ENCODE measurements at regions not wholly inside any gene's neighbourhood (a gene's known extent, or its start where the extent isn't known, plus 50 kb on each side); places are given as distances from the start of the nearest gene placed in this dataset.
"Not testable (repeated sequence)": the region's sequence is repeated elsewhere in the genome, so short reads cannot be mapped to it uniquely, and the experiment has no call there.

DNA sequence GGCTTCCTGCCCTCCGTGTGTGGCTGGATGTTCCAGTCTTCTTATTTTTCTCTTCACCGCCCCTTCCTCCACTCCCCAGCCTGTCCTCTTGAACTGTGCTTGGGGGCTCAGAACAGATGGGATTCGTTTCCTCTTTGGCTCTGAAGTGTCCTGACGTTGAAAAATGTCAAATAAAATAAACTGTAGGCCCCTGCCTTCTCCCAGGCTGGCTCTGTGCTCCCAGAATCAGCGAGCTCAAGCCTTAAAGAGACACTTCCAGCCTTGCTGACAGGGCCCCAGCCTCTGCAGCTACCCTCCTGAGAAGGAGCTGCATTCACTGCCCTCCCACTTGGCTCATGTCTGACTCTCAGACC lies 104.2 kb upstream of the IPO9 start:
- no peak for ATAC-seq
- DNase-seq, result no peak
- H3K9me3 Mint-ChIP-seq, result no peaks in the 10 kb centered on the region
- peaks cover 0 to 1% (median 0%) of the 10 kb centered on the region in 3 donors for H3K36me3 Mint-ChIP-seq
- POLR2A ChIA-PET, result no interaction called here
- H3K27ac Mint-ChIP-seq, result no peak overlapping the region
- H3K27me3 Mint-ChIP-seq, result peaks cover 0 to 10% (median 8%) of the 10 kb centered on the region in 5 donors
- H3K4me1 Mint-ChIP-seq, result no peaks in the 10 kb centered on the region
- H3K4me3 Mint-ChIP-seq, result no peak overlapping the region

DNA sequence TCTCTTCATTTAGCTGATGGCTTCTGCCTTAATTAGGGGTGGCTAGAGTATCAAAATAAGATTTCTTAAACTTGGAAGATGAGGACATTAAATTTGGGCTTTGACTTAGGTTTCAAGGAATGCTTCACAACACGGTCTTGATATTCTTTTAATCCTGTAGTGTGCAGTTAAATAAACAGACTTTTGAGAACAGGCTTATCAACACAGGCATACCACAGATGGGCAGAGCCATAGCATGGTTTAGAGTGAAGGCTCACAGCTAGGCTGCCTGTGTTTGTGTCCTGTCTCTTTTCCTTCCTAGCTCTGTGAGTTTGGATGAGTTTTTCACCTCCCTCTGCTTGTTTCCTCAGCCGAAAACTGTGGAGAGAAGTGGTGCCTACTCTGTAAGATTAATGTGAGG lies 102.3 kb upstream of the IPO9 start:
- no peaks in the 10 kb centered on the region for H3K9me3 Mint-ChIP-seq
- no peak overlapping the region for H3K27ac Mint-ChIP-seq
- ATAC-seq (no peak), DNase-seq (no peak)
- H3K4me1 Mint-ChIP-seq, result no peaks in the 10 kb centered on the region
- H3K27me3 Mint-ChIP-seq, result peaks cover 2 to 24% (median 11%) of the 10 kb centered on the region in 5 donors
- POLR2A ChIA-PET, result no interaction called here
- no peak overlapping the region for H3K4me3 Mint-ChIP-seq
- H3K36me3 Mint-ChIP-seq, result no peaks in the 10 kb centered on the region

DNA sequence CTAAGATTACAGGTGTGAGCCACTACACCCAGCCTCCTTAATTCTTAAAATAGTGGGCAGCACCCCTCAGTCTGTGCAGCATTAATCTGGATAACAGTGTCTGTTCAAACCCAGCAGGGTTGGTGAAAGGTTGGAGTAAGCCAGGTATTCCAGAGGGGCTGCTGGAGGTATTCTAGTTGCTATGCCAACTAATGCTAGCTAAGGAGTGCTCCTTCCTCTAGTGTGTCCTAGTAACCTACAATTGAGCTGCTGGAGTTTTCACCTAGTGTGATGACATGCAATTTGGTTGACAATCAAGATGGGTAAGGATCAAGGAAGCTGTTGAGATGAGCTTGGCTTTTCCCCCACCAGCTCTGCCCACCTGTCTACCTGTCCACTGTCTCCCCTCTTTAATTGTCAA lies 100.2 kb upstream of the IPO9 start:
- POLR2A ChIA-PET, result no interaction called here
- no peak overlapping the region for H3K27ac Mint-ChIP-seq

DNA sequence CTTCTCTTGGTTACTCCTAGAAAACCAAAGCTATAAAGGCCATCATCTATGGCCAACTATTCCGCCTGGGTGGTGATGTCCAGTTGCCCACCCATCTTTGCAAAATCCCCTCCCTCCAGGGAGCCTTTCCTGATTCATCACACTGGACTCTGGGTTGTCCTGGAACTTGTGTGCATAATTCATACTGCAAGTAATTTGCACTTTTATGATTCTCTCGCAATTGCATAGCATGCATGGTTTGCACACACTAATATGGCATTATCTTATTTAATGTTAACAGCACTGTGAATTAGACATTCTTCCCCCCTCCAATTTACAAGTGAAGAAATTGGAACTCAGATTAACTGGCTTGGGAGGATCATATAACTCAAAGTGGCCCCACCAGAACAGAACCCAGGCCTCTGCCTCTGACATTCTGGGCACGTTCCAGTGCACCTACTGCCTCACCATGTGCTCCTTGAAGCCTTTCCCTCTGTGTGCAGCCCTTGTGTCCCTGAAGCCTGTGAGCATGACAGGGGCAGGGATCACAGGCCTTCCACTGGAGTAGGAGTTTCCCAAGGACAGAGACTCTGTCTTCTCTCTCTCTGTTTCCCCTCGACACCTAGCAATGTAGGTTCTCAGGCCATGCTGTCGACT lies 98.9 kb upstream of the IPO9 start:
- Mint-ChIP-seq H3K9me3 (no peaks in the 10 kb centered on the region), H3K36me3 (no peaks in the 10 kb centered on the region), H3K27me3 (peaks cover 9 to 36% (median 21%) of the 10 kb centered on the region in 5 donors), H3K27ac (peak overlapping the region in 1 of 10 donors; percentile 15), H3K4me1 (no peaks in the 10 kb centered on the region), H3K4me3 (no peak overlapping the region)
- no peak for ATAC-seq
- no peak for DNase-seq
- POLR2A ChIA-PET, result no interaction called here

More for the DNA sequence above, 100.2 kb upstream of the IPO9 start:
- no peak overlapping the region for H3K4me3 Mint-ChIP-seq
- peaks cover 5 to 32% (median 19%) of the 10 kb centered on the region in 5 donors for H3K27me3 Mint-ChIP-seq
- no peaks in the 10 kb centered on the region for H3K4me1 Mint-ChIP-seq
- no peaks in the 10 kb centered on the region for H3K9me3 Mint-ChIP-seq
- no peaks in the 10 kb centered on the region for H3K36me3 Mint-ChIP-seq
- ATAC-seq (no peak), DNase-seq (no peak)

DNA sequence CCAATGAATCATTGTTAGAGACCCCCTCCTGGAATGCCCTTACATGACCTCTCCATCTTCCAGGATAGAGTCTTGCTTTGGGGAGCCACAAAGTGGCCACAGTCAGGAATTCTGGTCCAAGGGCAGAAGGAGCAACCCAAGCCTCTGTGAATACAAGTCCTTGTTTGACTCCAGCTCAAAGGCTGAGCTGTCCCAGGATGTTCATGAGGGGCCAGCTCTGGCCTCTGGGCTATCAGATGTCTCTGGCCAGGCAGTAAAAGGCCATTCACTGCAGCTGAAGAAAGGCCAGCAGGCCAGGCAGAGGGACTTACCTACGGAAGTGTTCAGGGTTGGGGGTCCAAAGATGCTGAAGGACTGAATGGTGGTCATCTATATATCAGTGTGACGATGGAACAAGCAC lies 98.3 kb upstream of the IPO9 start:
- ATAC-seq, result no peak
- Mint-ChIP-seq H3K27ac (peak overlapping the region in 1 of 10 donors; percentile 15), H3K4me3 (no peak overlapping the region), H3K36me3 (no peaks in the 10 kb centered on the region), H3K9me3 (no peaks in the 10 kb centered on the region), H3K27me3 (peaks cover 8 to 34% (median 19%) of the 10 kb centered on the region in 5 donors), H3K4me1 (no peaks in the 10 kb centered on the region)
- no peak for DNase-seq
- POLR2A ChIA-PET, result no interaction called here

DNA sequence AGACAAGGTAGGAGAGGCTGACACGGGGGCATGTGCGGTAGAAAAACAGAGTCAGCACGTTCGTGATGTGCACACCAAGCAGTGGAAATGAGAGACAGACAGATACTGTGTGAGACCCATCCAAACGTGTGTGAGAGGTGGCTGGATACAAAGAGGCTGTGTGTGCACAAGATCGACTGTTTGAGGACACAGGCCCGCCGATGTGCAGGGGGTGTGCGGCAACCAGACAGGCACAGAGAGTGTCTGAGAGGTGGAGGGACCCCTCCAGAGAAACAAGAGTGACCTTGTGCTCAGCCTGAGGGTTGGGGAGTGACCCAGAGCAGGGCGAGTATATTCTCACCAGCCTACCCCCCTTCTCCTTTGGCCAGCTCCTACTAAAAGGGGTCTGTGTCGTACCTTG lies 97.8 kb upstream of the IPO9 start:
- ATAC-seq, result no peak
- no peak overlapping the region for H3K27ac Mint-ChIP-seq

DNA sequence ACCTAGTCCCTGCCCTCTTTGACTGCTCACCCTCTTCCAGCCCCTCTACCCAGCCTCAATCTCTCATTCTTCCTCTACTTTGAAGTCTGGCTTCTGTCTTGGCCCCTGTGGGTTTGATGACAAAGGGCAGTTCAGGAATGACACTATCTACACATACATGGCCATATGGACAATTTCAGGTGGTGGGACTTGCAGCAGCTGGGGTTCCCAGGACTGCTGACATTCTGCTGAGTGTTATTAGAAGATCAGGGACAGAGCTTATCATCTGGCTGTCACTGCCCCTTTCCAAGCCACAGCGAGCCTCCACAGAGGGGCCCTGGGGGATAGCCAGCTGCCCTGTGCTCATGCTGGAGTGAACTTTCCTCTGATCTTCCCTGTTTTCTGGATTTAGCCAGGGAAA lies 97.4 kb upstream of the IPO9 start:
- POLR2A ChIA-PET, result no interaction called here
- ATAC-seq (no peak), DNase-seq (no peak)
- Mint-ChIP-seq H3K9me3 (no peaks in the 10 kb centered on the region), H3K27ac (no peak overlapping the region), H3K4me3 (no peak overlapping the region), H3K36me3 (no peaks in the 10 kb centered on the region), H3K27me3 (peaks cover 8 to 41% (median 25%) of the 10 kb centered on the region in 5 donors), H3K4me1 (no peaks in the 10 kb centered on the region)

More for the DNA sequence above, 97.8 kb upstream of the IPO9 start:
- H3K27me3 Mint-ChIP-seq, result peaks cover 8 to 39% (median 23%) of the 10 kb centered on the region in 5 donors
- no peaks in the 10 kb centered on the region for H3K4me1 Mint-ChIP-seq
- DNase-seq, result no peak
- H3K36me3 Mint-ChIP-seq, result no peaks in the 10 kb centered on the region
- POLR2A ChIA-PET, result no interaction called here
- H3K4me3 Mint-ChIP-seq, result no peak overlapping the region
- no peaks in the 10 kb centered on the region for H3K9me3 Mint-ChIP-seq

DNA sequence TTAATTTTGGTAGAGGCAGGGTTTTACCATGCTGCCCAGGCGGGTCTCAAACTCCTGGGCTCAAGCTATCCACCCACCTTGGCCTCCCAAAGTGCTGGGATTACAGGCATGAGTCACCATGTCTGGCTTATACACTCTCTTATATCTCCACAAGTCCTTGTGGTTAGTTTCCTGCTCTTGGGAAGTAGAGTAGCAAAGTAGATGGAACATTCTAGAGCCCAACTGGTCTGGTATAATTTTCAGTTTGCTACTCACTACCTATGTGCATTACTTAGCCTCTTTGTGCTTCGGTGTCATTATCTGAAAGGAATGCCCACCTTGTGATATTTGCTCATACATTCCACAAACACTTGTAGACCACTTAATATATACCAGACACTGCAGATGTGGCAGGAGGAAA lies 96.6 kb upstream of the IPO9 start:
- Mint-ChIP-seq H3K27ac (no peak overlapping the region), H3K9me3 (no peaks in the 10 kb centered on the region), H3K36me3 (no peaks in the 10 kb centered on the region), H3K27me3 (peaks cover 8 to 41% (median 25%) of the 10 kb centered on the region in 5 donors), H3K4me1 (peaks cover 0 to 8% (median under 1%) of the 10 kb centered on the region in 4 donors), H3K4me3 (no peak overlapping the region)
- no peak for DNase-seq
- POLR2A ChIA-PET, result no interaction called here
- ATAC-seq, result no peak

DNA sequence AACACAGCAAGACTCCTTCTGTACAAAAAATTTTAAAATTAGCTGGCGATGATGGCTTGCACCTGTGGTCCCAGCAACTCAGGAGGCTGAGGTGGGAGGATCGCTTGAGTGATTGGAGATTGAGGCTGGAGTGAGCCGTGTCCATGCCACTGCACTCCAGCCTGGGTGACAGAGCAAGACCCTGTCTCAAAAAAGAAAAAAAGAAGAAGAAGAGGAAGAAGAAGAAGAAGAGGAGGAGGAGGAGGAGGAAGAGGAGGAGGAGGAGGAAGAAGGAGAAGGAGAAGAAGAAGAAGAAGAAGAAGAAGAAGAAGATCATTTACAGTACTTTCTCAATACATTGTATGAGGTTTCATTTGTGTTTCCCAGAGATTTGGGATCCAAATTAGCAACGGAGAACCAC lies 94.7 kb upstream of the IPO9 start:
- not testable (repeated sequence) for ATAC-seq

DNA sequence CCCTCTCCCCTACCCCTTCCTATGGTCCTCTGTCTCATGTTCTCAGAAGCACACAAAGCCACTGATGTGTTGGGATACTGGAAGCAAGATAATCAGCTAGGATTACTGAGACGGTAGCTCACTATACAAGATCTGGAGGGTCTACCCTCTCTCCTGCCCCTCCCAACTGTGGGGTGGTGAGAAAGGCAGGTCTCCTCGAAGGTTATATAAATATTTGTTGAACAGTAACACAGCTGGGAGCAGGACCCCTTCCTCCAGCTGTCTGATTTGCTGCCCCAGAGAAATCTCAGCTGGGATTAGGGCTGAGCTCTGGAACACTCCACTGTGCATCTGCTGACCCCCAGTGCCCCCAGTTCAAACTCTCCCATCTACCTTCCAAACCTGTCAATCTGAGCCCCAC lies 94.2 kb upstream of the IPO9 start:
- Mint-ChIP-seq H3K9me3 (no peaks in the 10 kb centered on the region), H3K4me3 (no peak overlapping the region), H3K27me3 (peaks cover 8 to 41% (median 20%) of the 10 kb centered on the region in 5 donors), H3K4me1 (peaks cover 3 to 26% (median 12%) of the 10 kb centered on the region in 4 donors), H3K27ac (peak overlapping the region in 1 of 10 donors; percentile 37), H3K36me3 (no peaks in the 10 kb centered on the region)
- DNase-seq, result no peak
- POLR2A ChIA-PET, result no interaction called here
- no peak for ATAC-seq

More for the DNA sequence above, 94.7 kb upstream of the IPO9 start:
- Mint-ChIP-seq H3K27me3 (peaks cover 8 to 41% (median 20%) of the 10 kb centered on the region in 5 donors), H3K4me1 (peaks cover 2 to 22% (median 9%) of the 10 kb centered on the region in 4 donors), H3K27ac (peak overlapping the region in 1 of 10 donors; percentile 20)
- H3K9me3 Mint-ChIP-seq, POLR2A ChIA-PET, H3K36me3 Mint-ChIP-seq, H3K4me3 Mint-ChIP-seq, DNase-seq: not testable (repeated sequence)

DNA sequence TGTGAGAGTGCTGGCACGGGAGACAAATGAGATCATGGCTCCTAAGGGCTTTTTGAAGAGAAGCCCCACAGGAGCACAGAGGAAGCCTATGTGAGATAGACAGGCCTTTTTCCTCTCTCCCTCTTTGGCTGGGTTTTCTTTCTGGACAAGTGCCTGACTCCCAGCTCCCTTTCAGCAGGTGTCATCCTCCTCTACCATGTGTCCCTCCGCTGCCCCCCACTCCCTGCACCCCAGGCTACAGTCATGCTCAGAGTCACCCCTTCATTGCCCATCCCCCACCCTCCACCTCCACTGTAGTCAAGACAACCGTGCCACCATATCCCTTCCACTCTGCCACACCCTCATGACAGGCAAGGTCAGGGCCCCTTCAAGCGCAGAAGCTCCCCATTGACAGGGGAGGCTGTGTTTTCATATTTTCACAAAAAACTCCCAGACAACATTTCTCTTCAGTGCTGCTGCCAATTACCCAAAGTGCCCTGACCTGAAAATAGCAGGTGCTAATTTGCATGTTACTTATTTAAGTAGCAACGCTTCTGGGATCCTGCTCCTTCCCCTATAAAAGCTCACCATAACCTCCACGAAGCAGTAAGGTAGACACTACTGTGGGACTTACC lies 92.1 kb upstream of the IPO9 start:
- no peak for DNase-seq
- H3K9me3 Mint-ChIP-seq, result no peaks in the 10 kb centered on the region
- no peak overlapping the region for H3K4me3 Mint-ChIP-seq
- H3K27me3 Mint-ChIP-seq, result peaks cover 3 to 27% (median 8%) of the 10 kb centered on the region in 5 donors
- peak overlapping the region in 2 of 10 donors; percentile 19 to 48 for H3K27ac Mint-ChIP-seq
- POLR2A ChIA-PET, result no interaction called here
- H3K4me1 Mint-ChIP-seq, result peaks cover 15 to 43% (median 27%) of the 10 kb centered on the region in 4 donors
- no peak for ATAC-seq
- no peaks in the 10 kb centered on the region for H3K36me3 Mint-ChIP-seq

DNA sequence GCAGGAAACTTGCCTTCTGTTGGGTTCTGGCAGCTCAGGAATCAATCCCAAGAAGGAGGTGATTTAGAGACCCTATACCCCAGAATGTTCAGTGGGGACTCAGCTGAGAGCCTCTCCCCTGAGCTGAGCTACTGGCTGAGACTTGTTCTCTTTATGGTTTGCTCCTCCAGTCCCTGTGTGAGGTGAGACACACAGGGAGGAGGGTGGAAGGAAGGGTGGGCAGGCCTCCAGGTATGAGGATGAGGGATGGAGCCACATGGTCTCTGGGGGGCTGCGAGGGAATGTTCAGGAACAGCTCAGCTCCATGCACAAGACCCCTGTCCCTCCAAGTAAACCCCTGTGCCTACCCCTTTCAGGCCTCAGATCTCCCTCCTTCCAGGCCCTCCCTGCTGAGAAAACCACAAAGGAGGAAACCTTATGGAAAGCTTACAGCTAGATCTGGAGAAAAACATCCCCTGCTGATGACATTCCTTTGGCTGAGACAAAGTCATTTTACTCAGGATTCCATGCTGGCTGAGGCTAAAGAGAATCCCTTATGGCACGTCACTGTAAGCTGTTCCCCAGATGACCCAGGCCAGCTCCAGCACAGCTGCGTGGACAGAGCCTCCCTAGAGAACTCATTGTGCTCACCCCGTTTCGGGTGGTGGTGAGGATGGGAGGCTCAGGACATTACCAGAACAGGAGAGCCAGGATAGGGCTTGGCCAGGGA lies 91.5 kb upstream of the IPO9 start:
- Mint-ChIP-seq H3K27me3 (peaks cover 3 to 27% (median 8%) of the 10 kb centered on the region in 5 donors), H3K36me3 (no peaks in the 10 kb centered on the region), H3K4me1 (peaks cover 17 to 43% (median 27%) of the 10 kb centered on the region in 4 donors), H3K27ac (peak overlapping the region in 1 of 10 donors; percentile 48), H3K9me3 (no peaks in the 10 kb centered on the region), H3K4me3 (peak overlapping the region in 6 of 10 donors; percentile 30 to 66 (median 37))
- DNase-seq, result no peak
- POLR2A ChIA-PET, result no interaction called here
- ATAC-seq, result no peak

DNA sequence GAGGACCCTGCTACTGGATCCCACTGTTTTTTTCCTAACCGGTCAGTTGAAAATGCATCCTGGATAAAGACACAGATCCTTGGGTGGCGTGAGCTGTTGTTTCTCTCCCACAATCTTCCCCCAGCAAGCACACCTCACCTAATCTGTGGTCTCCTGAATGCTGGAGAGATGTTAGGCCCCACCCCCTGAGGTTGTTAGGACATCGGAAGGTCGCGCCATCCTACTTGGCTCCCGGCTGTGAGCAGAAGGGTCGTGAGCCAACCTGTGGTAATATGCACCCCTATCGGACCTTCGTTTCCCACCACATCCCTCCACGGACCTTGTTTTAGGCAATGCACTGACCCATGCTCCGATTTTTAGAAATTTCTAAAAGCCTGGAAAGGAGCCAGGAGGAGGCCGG lies 89.9 kb upstream of the IPO9 start:
- ATAC-seq, result no peak
- Mint-ChIP-seq H3K36me3 (no peaks in the 10 kb centered on the region), H3K27ac (peak overlapping the region in 5 of 10 donors; percentile 69 to 91 (median 82)), H3K9me3 (no peaks in the 10 kb centered on the region), H3K27me3 (peaks cover 0 to 16% (median 6%) of the 10 kb centered on the region in 5 donors), H3K4me1 (peaks cover 20 to 43% (median 27%) of the 10 kb centered on the region in 4 donors), H3K4me3 (peak overlapping the region; percentile 89 to 96 (median 92))
- POLR2A ChIA-PET, result no interaction called here
- DNase-seq, result no peak

Data from naive thymus-derived CD8-positive, alpha-beta T cell (primary cell).